ENCODE measurements at regions not wholly inside any gene's neighbourhood (a gene's known extent, or its start where the extent isn't known, plus 50 kb on each side); places are given as distances from the start of the nearest gene placed in this dataset.
A peak's percentile ranks its signal among the peaks of the same experiment; 100 is the strongest.

GRCh38 chr5:50302815-50303490 lies 138.1 kb downstream of the EMB start:
- H3K27ac ChIP-seq (ENCODE audit: control insufficient read depth, insufficient read depth, low read length), result peak overlapping the region; percentile 38
- FAIRE-seq, result peak; percentile 69
- H2AFZ ChIP-seq (ENCODE audit: control insufficient read depth, low read length), result peak overlapping the region; percentile 63
- no peaks in the 10 kb centered on the region for H3K27me3 ChIP-seq (ENCODE audit: control insufficient read depth, extremely low read depth, insufficient read depth, low read length)
- H3K9ac ChIP-seq (ENCODE audit: control insufficient read depth, extremely low read depth, insufficient read depth, low read length), result no peak overlapping the region
- no peak overlapping the region for H3K4me3 ChIP-seq (ENCODE audit: control insufficient read depth in 2 of 3, extremely low read depth in 1 of 3, insufficient read depth in 2 of 3, low read depth in 1 of 3, low read length in 3 of 3)
- dilution Hi-C loops (cut with MboI; ENCODE audit: extremely low pct_ligation_motif_present, low sequenced_read_pairs), result no loop called here
- no peaks in the 10 kb centered on the region for H4K20me1 ChIP-seq (ENCODE audit: control insufficient read depth, extremely low read depth, insufficient read depth, low read length)
- peak overlapping the region; percentile 27 for H3K4me2 ChIP-seq (ENCODE audit: control insufficient read depth, extremely low read depth, insufficient read depth, low read depth, low read length)
- no peak for TF ChIP-seq EZH2 (IDR thresholded peaks at IDR 0.05; ENCODE audit: low read length)
- TF ChIP-seq, protein P1, sequence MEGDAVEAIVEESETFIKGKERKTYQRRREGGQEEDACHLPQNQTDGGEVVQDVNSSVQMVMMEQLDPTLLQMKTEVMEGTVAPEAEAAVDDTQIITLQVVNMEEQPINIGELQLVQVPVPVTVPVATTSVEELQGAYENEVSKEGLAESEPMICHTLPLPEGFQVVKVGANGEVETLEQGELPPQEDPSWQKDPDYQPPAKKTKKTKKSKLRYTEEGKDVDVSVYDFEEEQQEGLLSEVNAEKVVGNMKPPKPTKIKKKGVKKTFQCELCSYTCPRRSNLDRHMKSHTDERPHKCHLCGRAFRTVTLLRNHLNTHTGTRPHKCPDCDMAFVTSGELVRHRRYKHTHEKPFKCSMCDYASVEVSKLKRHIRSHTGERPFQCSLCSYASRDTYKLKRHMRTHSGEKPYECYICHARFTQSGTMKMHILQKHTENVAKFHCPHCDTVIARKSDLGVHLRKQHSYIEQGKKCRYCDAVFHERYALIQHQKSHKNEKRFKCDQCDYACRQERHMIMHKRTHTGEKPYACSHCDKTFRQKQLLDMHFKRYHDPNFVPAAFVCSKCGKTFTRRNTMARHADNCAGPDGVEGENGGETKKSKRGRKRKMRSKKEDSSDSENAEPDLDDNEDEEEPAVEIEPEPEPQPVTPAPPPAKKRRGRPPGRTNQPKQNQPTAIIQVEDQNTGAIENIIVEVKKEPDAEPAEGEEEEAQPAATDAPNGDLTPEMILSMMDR (optimal IDR thresholded peaks at IDR 0.05 in 1 of 3, IDR thresholded peaks at IDR 0.05 in 1 of 3, conservative IDR thresholded peaks at IDR 0.05 in 1 of 3; ENCODE audit: extremely low read depth in 1 of 3, insufficient read depth in 2 of 3, low read length in 3 of 3), result no peak
- DNase-seq (ENCODE audit: low read depth, low spot score), result peak; percentile 40
- H3K79me2 ChIP-seq (ENCODE audit: control insufficient read depth, insufficient read depth, low read length), result no peaks in the 10 kb centered on the region
- no peaks in the 10 kb centered on the region for H3K36me3 ChIP-seq (ENCODE audit: control insufficient read depth in 2 of 2, extremely low read depth in 1 of 2, insufficient read depth in 2 of 2, low read length in 2 of 2)
- no peaks in the 10 kb centered on the region for H3K9me1 ChIP-seq (ENCODE audit: control insufficient read depth, extremely low read depth, insufficient read depth, low read length)
- H3K4me1 ChIP-seq (ENCODE audit: control insufficient read depth, extremely low read depth, insufficient read depth, low read length), result peaks cover 28% of the 10 kb centered on the region
- H3K9me3 ChIP-seq (ENCODE audit: control insufficient read depth, low read depth, low read length), result no peaks in the 10 kb centered on the region

GRCh38 chr5:50301756-50302155 lies 139.3 kb downstream of the EMB start:
- H4K20me1 ChIP-seq (ENCODE audit: control insufficient read depth, extremely low read depth, insufficient read depth, low read length), result no peaks in the 10 kb centered on the region
- H3K27ac ChIP-seq (ENCODE audit: control insufficient read depth, insufficient read depth, low read length), result peak overlapping the region; percentile 38
- DNase-seq (ENCODE audit: low read depth, low spot score) (no peak), FAIRE-seq (no peak)
- H2AFZ ChIP-seq (ENCODE audit: control insufficient read depth, low read length), result no peak overlapping the region
- no peaks in the 10 kb centered on the region for H3K9me3 ChIP-seq (ENCODE audit: control insufficient read depth, low read depth, low read length)
- no peaks in the 10 kb centered on the region for H3K9me1 ChIP-seq (ENCODE audit: control insufficient read depth, extremely low read depth, insufficient read depth, low read length)
- H3K4me1 ChIP-seq (ENCODE audit: control insufficient read depth, extremely low read depth, insufficient read depth, low read length), result peaks cover 28% of the 10 kb centered on the region
- peak overlapping the region; percentile 16 for H3K4me2 ChIP-seq (ENCODE audit: control insufficient read depth, extremely low read depth, insufficient read depth, low read depth, low read length)
- H3K27me3 ChIP-seq (ENCODE audit: control insufficient read depth, extremely low read depth, insufficient read depth, low read length), result no peaks in the 10 kb centered on the region
- H3K9ac ChIP-seq (ENCODE audit: control insufficient read depth, extremely low read depth, insufficient read depth, low read length), result no peak overlapping the region
- no peak for TF ChIP-seq EZH2 (IDR thresholded peaks at IDR 0.05; ENCODE audit: low read length)
- TF ChIP-seq, protein P1 (optimal IDR thresholded peaks at IDR 0.05 in 1 of 3, IDR thresholded peaks at IDR 0.05 in 1 of 3, conservative IDR thresholded peaks at IDR 0.05 in 1 of 3; ENCODE audit: extremely low read depth in 1 of 3, insufficient read depth in 2 of 3, low read length in 3 of 3), result no peak
- H3K4me3 ChIP-seq (ENCODE audit: control insufficient read depth in 2 of 3, extremely low read depth in 1 of 3, insufficient read depth in 2 of 3, low read depth in 1 of 3, low read length in 3 of 3), result no peak overlapping the region
- no peaks in the 10 kb centered on the region for H3K79me2 ChIP-seq (ENCODE audit: control insufficient read depth, insufficient read depth, low read length)
- dilution Hi-C loops (cut with MboI; ENCODE audit: extremely low pct_ligation_motif_present, low sequenced_read_pairs), result no loop called here
- H3K36me3 ChIP-seq (ENCODE audit: control insufficient read depth in 2 of 2, extremely low read depth in 1 of 2, insufficient read depth in 2 of 2, low read length in 2 of 2), result no peaks in the 10 kb centered on the region
